ENCODE measurements at regions not wholly inside any gene's neighbourhood (a gene's known extent, or its start where the extent isn't known, plus 50 kb on each side); places are given as distances from the start of the nearest gene placed in this dataset.
A peak's percentile ranks its signal among the peaks of the same experiment; 100 is the strongest.

DNA sequence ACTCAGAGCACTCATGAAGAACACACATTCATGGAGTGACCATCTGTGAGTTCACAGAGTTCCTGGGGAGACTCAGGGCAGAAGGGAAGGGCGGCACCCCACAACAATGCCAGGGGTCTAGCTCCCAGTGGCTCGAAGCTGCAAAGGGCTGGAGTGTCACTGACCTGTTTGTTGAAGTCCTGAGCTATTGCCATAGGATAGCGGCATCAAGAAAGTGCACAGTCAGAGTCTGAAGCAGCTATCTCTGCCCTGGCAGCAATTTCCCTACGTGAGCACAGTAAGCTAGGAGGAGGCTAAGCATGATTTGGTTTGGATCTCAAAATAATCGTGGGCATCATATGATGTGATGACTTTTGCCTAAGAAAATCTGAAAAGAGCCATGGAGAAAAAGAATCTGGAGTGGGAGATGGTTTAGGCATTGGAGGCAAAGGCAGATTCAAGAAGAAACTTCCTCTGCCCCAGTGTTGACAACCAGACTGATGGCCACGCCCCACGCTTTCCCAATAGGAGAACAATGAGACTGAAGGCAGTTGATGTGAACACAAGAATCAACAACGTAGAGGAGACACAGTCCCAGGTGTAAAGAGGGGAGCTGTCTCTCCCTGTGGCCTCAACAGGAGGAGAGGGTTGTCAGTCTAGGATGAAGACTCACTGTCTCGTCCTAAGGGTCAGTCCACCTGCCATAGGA is 100.0 kb upstream of the SLC25A33 start (continued):
- TF ChIP-seq MAFK (conservative IDR thresholded peaks at IDR 0.05 in 1 of 2, IDR thresholded peaks at IDR 0.05 in 1 of 2; ENCODE audit: low read length in 2 of 2) (0 out of 4 replicates have a peak, but pooled peaks of 1 of the 2 experiments have one; percentile 14), CEBPB (IDR thresholded peaks at IDR 0.05; ENCODE audit: borderline replicate concordance, low read depth, low read length) (peak; percentile 79), ZNF792 (CRISPR knock-in tag; IDR thresholded peaks at IDR 0.05) (peak; percentile 37; the same call in 1 of the 2 replicates), FOXK1 (CRISPR knock-in tag; IDR thresholded peaks at IDR 0.05; ENCODE audit: borderline replicate concordance, low read depth) (peak; percentile 85), ZBTB7A (CRISPR knock-in tag; IDR thresholded peaks at IDR 0.05) (no peak), SOX6 (IDR thresholded peaks at IDR 0.05) (no peak), SOX6 (CRISPR knock-in tag; IDR thresholded peaks at IDR 0.05) (peak; percentile 91), ZSCAN12 (CRISPR knock-in tag; IDR thresholded peaks at IDR 0.05) (no peak), SP2 (CRISPR knock-in tag; IDR thresholded peaks at IDR 0.05) (no peak), FOXP4 (CRISPR knock-in tag; IDR thresholded peaks at IDR 0.05) (peak; percentile 60), ELF1 (CRISPR knock-in tag; IDR thresholded peaks at IDR 0.05) (0 out of 2 replicates have a peak, but pooled peaks have one; percentile 13), SIN3A (IDR thresholded peaks at IDR 0.05; ENCODE audit: borderline replicate concordance, low read depth, low read length) (peak; percentile 43; the same call in 1 of the 2 replicates), E2F2 (CRISPR knock-in tag; IDR thresholded peaks at IDR 0.05; ENCODE audit: borderline replicate concordance) (no peak), SSRP1 (CRISPR knock-in tag; IDR thresholded peaks at IDR 0.05) (no peak), FOXA1 (IDR thresholded peaks at IDR 0.05) (no peak), FOXA1 (CRISPR knock-in tag; IDR thresholded peaks at IDR 0.05) (peak; percentile 90), DMAP1 (CRISPR knock-in tag; IDR thresholded peaks at IDR 0.05) (peak; percentile 51; the same call in 1 of the 2 replicates)
- TF ChIP-seq, protein P1, sequence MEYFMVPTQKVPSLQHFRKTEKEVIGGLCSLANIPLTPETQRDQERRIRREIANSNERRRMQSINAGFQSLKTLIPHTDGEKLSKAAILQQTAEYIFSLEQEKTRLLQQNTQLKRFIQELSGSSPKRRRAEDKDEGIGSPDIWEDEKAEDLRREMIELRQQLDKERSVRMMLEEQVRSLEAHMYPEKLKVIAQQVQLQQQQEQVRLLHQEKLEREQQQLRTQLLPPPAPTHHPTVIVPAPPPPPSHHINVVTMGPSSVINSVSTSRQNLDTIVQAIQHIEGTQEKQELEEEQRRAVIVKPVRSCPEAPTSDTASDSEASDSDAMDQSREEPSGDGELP (IDR thresholded peaks at IDR 0.05; ENCODE audit: borderline replicate concordance, low read depth) = peak; percentile 48; the same call in 1 of the 2 replicates
- TF ChIP-seq, protein P2, sequence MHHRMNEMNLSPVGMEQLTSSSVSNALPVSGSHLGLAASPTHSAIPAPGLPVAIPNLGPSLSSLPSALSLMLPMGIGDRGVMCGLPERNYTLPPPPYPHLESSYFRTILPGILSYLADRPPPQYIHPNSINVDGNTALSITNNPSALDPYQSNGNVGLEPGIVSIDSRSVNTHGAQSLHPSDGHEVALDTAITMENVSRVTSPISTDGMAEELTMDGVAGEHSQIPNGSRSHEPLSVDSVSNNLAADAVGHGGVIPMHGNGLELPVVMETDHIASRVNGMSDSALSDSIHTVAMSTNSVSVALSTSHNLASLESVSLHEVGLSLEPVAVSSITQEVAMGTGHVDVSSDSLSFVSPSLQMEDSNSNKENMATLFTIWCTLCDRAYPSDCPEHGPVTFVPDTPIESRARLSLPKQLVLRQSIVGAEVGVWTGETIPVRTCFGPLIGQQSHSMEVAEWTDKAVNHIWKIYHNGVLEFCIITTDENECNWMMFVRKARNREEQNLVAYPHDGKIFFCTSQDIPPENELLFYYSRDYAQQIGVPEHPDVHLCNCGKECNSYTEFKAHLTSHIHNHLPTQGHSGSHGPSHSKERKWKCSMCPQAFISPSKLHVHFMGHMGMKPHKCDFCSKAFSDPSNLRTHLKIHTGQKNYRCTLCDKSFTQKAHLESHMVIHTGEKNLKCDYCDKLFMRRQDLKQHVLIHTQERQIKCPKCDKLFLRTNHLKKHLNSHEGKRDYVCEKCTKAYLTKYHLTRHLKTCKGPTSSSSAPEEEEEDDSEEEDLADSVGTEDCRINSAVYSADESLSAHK (CRISPR knock-in tag; IDR thresholded peaks at IDR 0.05; ENCODE audit: borderline replicate concordance) = no peak
- TF ChIP-seq, protein P3, sequence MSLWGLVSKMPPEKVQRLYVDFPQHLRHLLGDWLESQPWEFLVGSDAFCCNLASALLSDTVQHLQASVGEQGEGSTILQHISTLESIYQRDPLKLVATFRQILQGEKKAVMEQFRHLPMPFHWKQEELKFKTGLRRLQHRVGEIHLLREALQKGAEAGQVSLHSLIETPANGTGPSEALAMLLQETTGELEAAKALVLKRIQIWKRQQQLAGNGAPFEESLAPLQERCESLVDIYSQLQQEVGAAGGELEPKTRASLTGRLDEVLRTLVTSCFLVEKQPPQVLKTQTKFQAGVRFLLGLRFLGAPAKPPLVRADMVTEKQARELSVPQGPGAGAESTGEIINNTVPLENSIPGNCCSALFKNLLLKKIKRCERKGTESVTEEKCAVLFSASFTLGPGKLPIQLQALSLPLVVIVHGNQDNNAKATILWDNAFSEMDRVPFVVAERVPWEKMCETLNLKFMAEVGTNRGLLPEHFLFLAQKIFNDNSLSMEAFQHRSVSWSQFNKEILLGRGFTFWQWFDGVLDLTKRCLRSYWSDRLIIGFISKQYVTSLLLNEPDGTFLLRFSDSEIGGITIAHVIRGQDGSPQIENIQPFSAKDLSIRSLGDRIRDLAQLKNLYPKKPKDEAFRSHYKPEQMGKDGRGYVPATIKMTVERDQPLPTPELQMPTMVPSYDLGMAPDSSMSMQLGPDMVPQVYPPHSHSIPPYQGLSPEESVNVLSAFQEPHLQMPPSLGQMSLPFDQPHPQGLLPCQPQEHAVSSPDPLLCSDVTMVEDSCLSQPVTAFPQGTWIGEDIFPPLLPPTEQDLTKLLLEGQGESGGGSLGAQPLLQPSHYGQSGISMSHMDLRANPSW (CRISPR knock-in tag; IDR thresholded peaks at IDR 0.05; ENCODE audit: borderline replicate concordance) = no peak
